GM12872 (cell line): ENCODE measurements at regions not wholly inside any gene's neighbourhood (a gene's known extent, or its start where the extent isn't known, plus 50 kb on each side); places are given as distances from the start of the nearest gene placed in this dataset.

Experiments
- TF ChIP-seq, protein P1 (sequence below): IDR thresholded peaks from 3 replicates; pipeline ENCODE4 v1.5.1; 2011; ENCODE audit warnings: low read depth, mild to moderate bottlenecking, low read length, moderate library complexity; ENCODE audit not compliant: insufficient read depth

DNA sequence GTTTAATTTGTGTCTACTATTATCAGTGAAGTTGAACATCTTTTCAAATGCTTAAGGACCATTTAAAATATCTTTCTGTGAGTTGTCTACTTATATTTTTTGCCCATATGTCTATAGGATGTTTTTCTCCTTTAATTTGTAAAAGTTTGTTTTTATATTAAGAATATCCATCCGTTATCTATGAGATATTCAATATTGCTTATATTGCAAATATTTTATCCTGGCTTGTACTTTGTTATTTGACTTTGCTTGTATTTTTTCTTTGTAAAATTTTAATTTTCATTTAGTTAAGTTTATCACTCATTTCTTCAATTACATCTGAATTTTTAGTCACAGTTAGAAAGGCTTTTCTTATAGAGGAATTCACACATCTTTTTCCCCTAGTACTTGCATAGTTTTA, 117.0 kb upstream of the MLIP start:
- TF ChIP-seq, protein P1, sequence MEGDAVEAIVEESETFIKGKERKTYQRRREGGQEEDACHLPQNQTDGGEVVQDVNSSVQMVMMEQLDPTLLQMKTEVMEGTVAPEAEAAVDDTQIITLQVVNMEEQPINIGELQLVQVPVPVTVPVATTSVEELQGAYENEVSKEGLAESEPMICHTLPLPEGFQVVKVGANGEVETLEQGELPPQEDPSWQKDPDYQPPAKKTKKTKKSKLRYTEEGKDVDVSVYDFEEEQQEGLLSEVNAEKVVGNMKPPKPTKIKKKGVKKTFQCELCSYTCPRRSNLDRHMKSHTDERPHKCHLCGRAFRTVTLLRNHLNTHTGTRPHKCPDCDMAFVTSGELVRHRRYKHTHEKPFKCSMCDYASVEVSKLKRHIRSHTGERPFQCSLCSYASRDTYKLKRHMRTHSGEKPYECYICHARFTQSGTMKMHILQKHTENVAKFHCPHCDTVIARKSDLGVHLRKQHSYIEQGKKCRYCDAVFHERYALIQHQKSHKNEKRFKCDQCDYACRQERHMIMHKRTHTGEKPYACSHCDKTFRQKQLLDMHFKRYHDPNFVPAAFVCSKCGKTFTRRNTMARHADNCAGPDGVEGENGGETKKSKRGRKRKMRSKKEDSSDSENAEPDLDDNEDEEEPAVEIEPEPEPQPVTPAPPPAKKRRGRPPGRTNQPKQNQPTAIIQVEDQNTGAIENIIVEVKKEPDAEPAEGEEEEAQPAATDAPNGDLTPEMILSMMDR = no peak

DNA sequence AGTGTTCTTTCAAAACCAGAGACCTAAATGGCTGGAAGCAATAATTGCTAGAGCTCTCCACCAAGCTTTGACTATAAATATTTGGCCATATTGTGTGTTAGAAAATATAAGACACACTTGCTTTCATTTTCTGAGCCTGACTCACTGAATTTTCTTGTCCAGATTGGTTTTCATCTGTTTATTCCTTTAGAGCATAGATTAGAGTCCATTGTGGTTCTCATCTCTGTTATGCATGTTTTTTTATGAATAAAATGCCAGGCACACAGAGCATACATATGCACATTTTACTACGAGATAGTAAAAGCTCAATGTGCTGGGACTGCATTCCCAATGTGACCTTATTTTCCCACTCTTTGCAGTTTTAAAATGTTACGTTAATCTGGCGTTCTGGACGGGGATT, 115.3 kb upstream of the MLIP start:
- TF ChIP-seq, protein P1 = no peak

DNA sequence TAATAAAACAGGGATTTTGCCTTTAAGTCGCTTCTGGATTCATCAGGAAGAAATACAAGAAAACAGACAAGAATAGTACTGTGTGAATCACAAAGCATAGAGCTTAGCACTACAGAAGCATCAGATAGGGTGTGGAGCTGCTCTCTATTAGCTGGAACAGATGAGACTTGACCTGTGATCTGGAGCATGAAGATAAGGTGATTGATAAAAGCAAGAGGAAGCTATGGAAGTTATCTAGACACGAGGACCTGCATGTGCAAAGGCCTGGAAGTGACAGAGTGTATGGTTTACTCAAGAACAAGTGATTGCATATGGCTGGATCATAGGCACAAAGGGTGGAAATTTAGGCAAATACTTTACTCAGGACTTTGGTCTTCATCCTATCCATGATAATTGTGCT, 112.9 kb upstream of the MLIP start:
- TF ChIP-seq, protein P1 = no peak

DNA sequence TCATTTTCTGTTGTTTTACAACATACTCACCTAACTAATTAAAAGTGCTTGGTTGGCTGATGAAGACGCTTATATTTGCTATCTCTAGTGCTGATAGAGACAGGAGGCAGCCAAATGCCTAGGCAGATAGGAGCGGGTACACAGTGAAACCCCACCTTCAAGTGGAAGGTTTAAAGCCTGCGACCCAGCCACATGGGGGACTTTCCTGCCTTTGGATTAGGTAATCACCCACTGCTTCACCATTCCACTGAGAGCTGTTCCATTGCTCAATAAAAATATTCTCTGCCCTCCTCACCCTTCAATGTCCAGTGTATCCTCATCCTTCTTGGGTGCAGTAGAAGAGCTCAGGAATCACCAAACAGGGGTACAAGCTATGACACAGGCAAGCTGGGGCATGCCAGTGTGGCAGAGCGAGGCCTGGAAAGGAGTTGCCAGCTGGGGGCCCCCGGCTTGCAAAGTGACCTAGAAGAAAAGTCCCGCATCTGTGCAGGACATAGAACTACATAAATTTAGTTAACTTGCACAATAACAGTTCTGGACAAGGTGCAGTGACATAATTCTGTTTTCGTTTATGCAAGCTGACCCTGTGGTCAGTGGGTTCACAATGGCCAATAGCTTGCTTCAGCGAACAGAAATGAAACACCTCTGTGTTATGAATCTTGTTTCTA, 112.0 kb upstream of the MLIP start:
- TF ChIP-seq, protein P1 = no peak

DNA sequence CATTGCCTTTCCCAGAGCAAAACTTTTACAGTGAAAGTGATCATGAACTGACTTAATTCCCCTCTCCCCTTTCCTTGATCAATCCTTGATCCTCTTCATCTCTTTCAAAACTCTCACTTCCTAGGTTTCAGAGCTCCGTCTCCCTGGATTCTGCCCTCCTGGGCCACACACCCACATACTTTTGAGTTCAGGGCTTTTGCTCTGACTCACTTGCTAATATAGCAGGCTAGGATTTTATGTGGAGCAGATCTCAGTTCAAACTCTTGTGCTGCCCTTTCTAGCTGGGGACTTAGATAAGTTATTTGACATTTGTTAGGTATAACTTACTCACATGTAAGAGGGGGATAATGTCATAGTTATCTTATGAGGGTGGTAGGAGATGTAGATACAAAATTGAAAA, 109.1 kb upstream of the MLIP start:
- TF ChIP-seq, protein P1 = no peak

DNA sequence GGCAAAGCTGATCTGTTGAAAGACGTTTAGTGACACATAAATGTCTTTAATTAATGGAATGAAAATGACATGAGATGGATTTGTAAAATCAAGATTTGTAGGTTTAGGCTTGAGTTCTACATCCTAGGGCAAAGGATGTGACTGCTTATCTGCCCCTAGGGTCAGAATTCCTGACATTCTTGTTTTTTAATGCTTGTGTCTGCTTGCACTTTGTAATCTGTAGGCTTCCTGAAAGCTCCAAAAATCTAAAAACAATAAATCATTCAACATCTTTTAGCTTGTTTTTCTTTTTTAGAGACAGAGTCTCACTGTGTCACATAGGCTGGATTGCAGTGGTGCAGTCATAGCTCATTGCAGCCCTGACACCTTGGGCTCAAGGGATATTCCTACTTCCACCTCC, 107.9 kb upstream of the MLIP start:
- TF ChIP-seq, protein P1 = no peak

DNA sequence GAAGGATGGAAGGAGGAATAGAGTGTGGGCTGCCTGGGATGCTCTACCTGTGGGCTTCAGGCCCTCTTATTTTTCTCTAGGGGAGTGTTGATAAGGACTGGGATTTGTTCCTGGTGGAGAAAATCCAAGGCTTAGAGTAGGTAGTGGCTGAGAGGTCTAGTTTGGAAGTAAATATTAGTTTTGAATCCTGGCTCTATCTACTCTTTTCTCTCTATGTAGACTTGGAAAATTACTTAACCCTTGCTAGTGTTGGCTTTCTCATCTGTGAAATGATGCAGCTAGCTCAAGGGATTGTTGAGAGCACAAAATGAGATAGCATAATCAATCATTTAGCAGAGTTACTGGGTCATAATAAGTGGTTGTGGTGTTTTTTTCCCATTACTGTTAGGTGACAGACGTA, 102.7 kb upstream of the MLIP start:
- TF ChIP-seq, protein P1 = no peak
